ENCODE measurements at regions not wholly inside any gene's neighbourhood (a gene's known extent, or its start where the extent isn't known, plus 50 kb on each side); places are given as distances from the start of the nearest gene placed in this dataset.

- no peak for TF ChIP-seq SMC3 (IDR thresholded peaks at IDR 0.05; ENCODE audit: low read depth, low read length)
- ChIA-PET CTCF (no interaction called here), POLR2A (ENCODE audit: unreplicated experiment) (no interaction called here)
- H3K23ac ChIP-seq (ENCODE audit: low read depth, low read length): no peak overlapping the region
- H3K4me2 ChIP-seq (ENCODE audit: low read depth, low read length): no peak overlapping the region
- H2AK9ac ChIP-seq (replicated peaks; ENCODE audit: low read depth, low read length, poor library complexity): no peak overlapping the region
- H3K27me3 ChIP-seq (ENCODE audit: control insufficient read depth, insufficient read depth, low read length): no peaks in the 10 kb centered on the region
- H3K4ac ChIP-seq (ENCODE audit: low read depth, low read length): no peak overlapping the region
- no peak overlapping the region for H2BK20ac ChIP-seq (ENCODE audit: low read depth, low read length)
- H3K56ac ChIP-seq (ENCODE audit: extremely low read depth, insufficient read depth, low read length): no peak overlapping the region
- H4K91ac ChIP-seq (ENCODE audit: insufficient read depth, low read depth, low read length): no peak overlapping the region
- DNase-seq: no peak
- no peak overlapping the region for H3K14ac ChIP-seq (replicated peaks; ENCODE audit: low read depth, low read length)
- H3K79me1 ChIP-seq (ENCODE audit: low read depth in 1 of 2, low read length in 2 of 2): no peaks in the 10 kb centered on the region
- no TSS peak for BruUV-seq (replicated peaks)
- no peak overlapping the region for H2BK120ac ChIP-seq (ENCODE audit: low read depth, low read length)
- no peaks in the 10 kb centered on the region for H3K36me3 ChIP-seq (ENCODE audit: control insufficient read depth, insufficient read depth, low read length)
- H3K27ac ChIP-seq (ENCODE audit: insufficient read depth, low read length): no peak overlapping the region
- no peak overlapping the region for H2AFZ ChIP-seq (replicated peaks; ENCODE audit: low read length, poor library complexity)
- H2AK5ac ChIP-seq (ENCODE audit: low read depth, low read length): no peak overlapping the region
- H2BK15ac ChIP-seq (ENCODE audit: low read depth, low read length): no peak overlapping the region
- intact Hi-C loops (cut with micrococcal nuclease): loop anchor here (5.0 to 10.0 kb wide), 3 partner anchors 70 to 340 kb away; partner anchors contain the start of gene BNC2
- dilution Hi-C loops (cut with HindIII; ENCODE audit: low sequenced_read_pairs, unreplicated experiment): no loop called here
- H3K4me1 ChIP-seq (ENCODE audit: control insufficient read depth, insufficient read depth, low read length): no peaks in the 10 kb centered on the region
- H4K20me1 ChIP-seq (ENCODE audit: insufficient read depth, low read length): no peaks in the 10 kb centered on the region
- no peak overlapping the region for H3K18ac ChIP-seq (ENCODE audit: low read depth, low read length)
- no peak overlapping the region for H4K8ac ChIP-seq (ENCODE audit: low read depth in 2 of 2, low read length in 2 of 2)
- no peaks in the 10 kb centered on the region for H3K9me1 ChIP-seq (ENCODE audit: insufficient read depth, low read length)
- in situ Hi-C loops (cut with MboI; ENCODE audit: low sequenced_read_pairs): no loop called here
- no peak overlapping the region for H4K5ac ChIP-seq (ENCODE audit: low read depth, low read length)
- no peak overlapping the region for H2BK5ac ChIP-seq (ENCODE audit: low read depth, low read length, poor library complexity, severe bottlenecking)
- no peaks in the 10 kb centered on the region for H3K9me3 ChIP-seq (ENCODE audit: control insufficient read depth, insufficient read depth, low read length)
- no CpG with 5 or more reads among the region's 1 CpG for WGBS, 2 experiments (ENCODE audit: extremely low coverage in 2 of 2, insufficient read length in 1 of 2)
- H3K9ac ChIP-seq (ENCODE audit: low read depth, low read length): no peak overlapping the region
- ATAC-seq (ENCODE audit: low read depth): no peak
- H3K4me3 ChIP-seq (ENCODE audit: insufficient read depth, low read depth, low read length): no peak overlapping the region
These were observed 70.3 kb upstream of the CNTLN start for GRCh38 chr9:17064558-17064957.

All from IMR-90 (cell line).